ENCODE measurements at regions not wholly inside any gene's neighbourhood (a gene's known extent, or its start where the extent isn't known, plus 50 kb on each side); places are given as distances from the start of the nearest gene placed in this dataset.

GRCh38 chr2:129325151-129325550 is 654.3 kb upstream of the RAB6C start:
- H3K79me2 ChIP-seq (ENCODE audit: insufficient read depth): no peaks in the 10 kb centered on the region
- 33% methylated on average over 2 of the region's 2 CpGs for WGBS (ENCODE audit: low lambda C conversion rate)
- H3K4me1 ChIP-seq (ENCODE audit: control insufficient read depth in 1 of 2, insufficient read depth in 2 of 2, low read depth in 1 of 2, low read length in 1 of 2): no peaks in the 10 kb centered on the region; a peak in 1 of 4 replicates
- no peak overlapping the region for H2AFZ ChIP-seq (ENCODE audit: low read depth)
- ChIA-PET CTCF (interaction anchor here (0.8 kb wide), 1 partner anchor 750 kb away, joined by 3 read pairs; no protein-coding TSS in a partner anchor), POLR2A (interaction anchor here (0.6 kb wide), 1 partner anchor 698 kb away, joined by 3 read pairs; no protein-coding TSS in a partner anchor)
- no peak for TF ChIP-seq MAX (IDR thresholded peaks at IDR 0.05; ENCODE audit: low read depth)
- TF ChIP-seq MEF2A (IDR thresholded peaks at IDR 0.05; ENCODE audit: borderline replicate concordance, low read depth): no peak
- TF ChIP-seq ZBTB33 (IDR thresholded peaks at IDR 0.05; ENCODE audit: borderline replicate concordance, low read depth): no peak
- TF ChIP-seq POLR2AphosphoS5 (IDR thresholded peaks at IDR 0.05; ENCODE audit: low read depth, low read length): no peak
- TF ChIP-seq RCOR1 (IDR thresholded peaks at IDR 0.05; ENCODE audit: low read length): no peak
- no peak for TF ChIP-seq FOXM1 (IDR thresholded peaks at IDR 0.05; ENCODE audit: low read depth)
- no peak for TF ChIP-seq EZH2phosphoT487 (IDR thresholded peaks at IDR 0.05; ENCODE audit: borderline replicate concordance, low read depth)
- TF ChIP-seq TEAD4 (IDR thresholded peaks at IDR 0.05; ENCODE audit: borderline replicate concordance, insufficient read depth): no peak
- no peak for TF ChIP-seq MXI1 (IDR thresholded peaks at IDR 0.05; ENCODE audit: low read depth, low read length)
- TF ChIP-seq GABPA (IDR thresholded peaks at IDR 0.05; ENCODE audit: low read depth): no peak
- TF ChIP-seq YY1 (IDR thresholded peaks at IDR 0.05; ENCODE audit: low read depth): no peak
- TF ChIP-seq RXRA (IDR thresholded peaks at IDR 0.05; ENCODE audit: borderline replicate concordance, low read depth): no peak
- TF ChIP-seq SMC3 (IDR thresholded peaks at IDR 0.05; ENCODE audit: low read depth, low read length): no peak
- no peak for TF ChIP-seq RAD21 (IDR thresholded peaks at IDR 0.05; ENCODE audit: low read length)
- no peak for TF ChIP-seq TCF12 (IDR thresholded peaks at IDR 0.05)
- TF ChIP-seq SIN3A (IDR thresholded peaks at IDR 0.05; ENCODE audit: borderline replicate concordance, low read depth, low read length): no peak
- no peak for TF ChIP-seq JUND (IDR thresholded peaks at IDR 0.05)
- TF ChIP-seq TAF1 (IDR thresholded peaks at IDR 0.05; ENCODE audit: borderline replicate concordance, low read depth, low read length): no peak
- no peak for TF ChIP-seq FOXJ3 (CRISPR knock-in tag; IDR thresholded peaks at IDR 0.05)
- TF ChIP-seq GATA2 (CRISPR knock-in tag; IDR thresholded peaks at IDR 0.05): no peak
- no peak overlapping the region for H3K4me2 ChIP-seq
- no peak for DNase-seq
- no peak overlapping the region for H3K9ac ChIP-seq
- no peak overlapping the region for H3K27ac ChIP-seq (ENCODE audit: low read depth in 2 of 2, low read length in 1 of 2)
- H4K20me1 ChIP-seq (ENCODE audit: insufficient read depth): no peaks in the 10 kb centered on the region
- no peaks in the 10 kb centered on the region for H3F3A ChIP-seq (replicated peaks; ENCODE audit: insufficient read depth)
- H3K27me3 ChIP-seq (ENCODE audit: insufficient read depth): no peaks in the 10 kb centered on the region
- H3K9me3 ChIP-seq: no peaks in the 10 kb centered on the region
- H3K4me3 ChIP-seq (ENCODE audit: low read depth in 2 of 2, low read length in 1 of 2): no peak overlapping the region
- H3K36me3 ChIP-seq (replicated peaks in 1 of 2; ENCODE audit: control insufficient read depth in 1 of 2, insufficient read depth in 2 of 2, low read length in 1 of 2): no peaks in the 10 kb centered on the region
- H3K9me2 ChIP-seq: no peaks in the 10 kb centered on the region

All from SK-N-SH (cell line).